LoVo (cell line): ENCODE measurements at regions not wholly inside any gene's neighbourhood (a gene's known extent, or its start where the extent isn't known, plus 50 kb on each side); places are given as distances from the start of the nearest gene placed in this dataset.

Experiments used
- DNase-seq: peaks from one replicate; pipeline ENCODE4 v3.0.0-alpha.2; 2016; ENCODE audit warnings: low spot score

- DNase-seq = no peak
Measured at GRCh38 chr2:18465979-18466378, 94.5 kb downstream of the RDH14 start.

- no peak for DNase-seq
Measured at GRCh38 chr2:18464913-18465312, 95.5 kb downstream of the RDH14 start.

- DNase-seq = no peak
Measured at GRCh38 chr2:18456026-18456425, 104.4 kb downstream of the RDH14 start.

- no peak for DNase-seq
Measured at GRCh38 chr2:18455236-18455862, 105.1 kb downstream of the RDH14 start.

GRCh38 chr2:18454692-18455235 lies 105.7 kb downstream of the RDH14 start:
- no peak for DNase-seq

- DNase-seq = no peak
Measured at GRCh38 chr2:18446715-18447114, 113.7 kb downstream of the RDH14 start.

- DNase-seq = no peak
Measured at GRCh38 chr2:18445433-18446320, 114.8 kb downstream of the RDH14 start.

GRCh38 chr2:18444806-18445205 lies 115.6 kb downstream of the RDH14 start:
- no peak for DNase-seq

- no peak for DNase-seq
Measured at GRCh38 chr2:18441583-18441982, 118.9 kb downstream of the RDH14 start.

GRCh38 chr2:18440777-18441176 lies 119.7 kb downstream of the RDH14 start:
- DNase-seq = no peak

GRCh38 chr2:18440141-18440661 lies 120.3 kb downstream of the RDH14 start:
- DNase-seq = no peak

- no peak for DNase-seq
Measured at GRCh38 chr2:18439716-18440115, 120.7 kb downstream of the RDH14 start.

GRCh38 chr2:18437909-18438308 lies 122.5 kb downstream of the RDH14 start:
- no peak for DNase-seq

- DNase-seq = no peak
Measured at GRCh38 chr2:18436503-18437005, 123.9 kb downstream of the RDH14 start.

GRCh38 chr2:18435426-18436037 lies 124.9 kb downstream of the RDH14 start:
- peak; percentile 49 for DNase-seq

GRCh38 chr2:18433872-18434271 lies 126.6 kb downstream of the RDH14 start:
- DNase-seq = no peak

GRCh38 chr2:18432999-18433398 lies 127.5 kb downstream of the RDH14 start:
- DNase-seq = no peak

- no peak for DNase-seq
Measured at GRCh38 chr2:18430996-18431748, 129.3 kb downstream of the RDH14 start.

GRCh38 chr2:18428516-18428915 lies 131.9 kb downstream of the RDH14 start:
- DNase-seq = no peak

- no peak for DNase-seq
Measured at GRCh38 chr2:18427762-18428161, 132.7 kb downstream of the RDH14 start.

- no peak for DNase-seq
Measured at GRCh38 chr2:18426174-18426573, 134.3 kb downstream of the RDH14 start.
